ENCODE measurements at regions not wholly inside any gene's neighbourhood (a gene's known extent, or its start where the extent isn't known, plus 50 kb on each side); places are given as distances from the start of the nearest gene placed in this dataset.

DNA sequence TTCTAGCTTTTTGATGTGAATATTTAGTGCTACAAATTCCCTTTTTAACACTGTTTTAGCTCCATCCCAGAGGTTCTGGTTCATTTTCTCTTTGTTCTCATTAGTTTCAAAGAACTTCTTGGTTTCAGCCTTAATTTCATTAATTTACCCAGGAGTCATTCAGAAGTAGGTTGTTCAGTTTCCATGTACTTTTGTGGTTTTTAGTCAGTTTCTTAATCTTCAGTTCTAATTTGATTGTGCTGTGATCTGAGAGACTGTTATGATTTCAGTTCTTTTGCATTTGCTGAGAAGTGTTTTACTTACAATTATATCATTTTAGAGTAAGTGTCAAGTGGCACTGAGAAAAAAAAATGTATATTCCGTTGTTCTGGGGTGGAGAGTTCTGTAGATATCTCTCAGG, 240.1 kb upstream of the RASA1 start:
- Histone ChIP-seq H3K4me1 (no peaks in the 10 kb centered on the region), H3K27me3 (peaks cover 0 to 3% (median 0%) of the 10 kb centered on the region in 7 donors), H3K9me3 (peaks cover 0 to 7% (median 0%) of the 10 kb centered on the region in 11 donors), H3K36me3 (no peaks in the 10 kb centered on the region), H3K4me3 (no peak overlapping the region), H3K27ac (no peak overlapping the region)
- intact Hi-C loops (cut with DNase I), result no loop called here
- 67 to 75% methylated on average over 1 of the region's 1 CpG for WGBS, 2 donors
- TF ChIP-seq, protein P1, sequence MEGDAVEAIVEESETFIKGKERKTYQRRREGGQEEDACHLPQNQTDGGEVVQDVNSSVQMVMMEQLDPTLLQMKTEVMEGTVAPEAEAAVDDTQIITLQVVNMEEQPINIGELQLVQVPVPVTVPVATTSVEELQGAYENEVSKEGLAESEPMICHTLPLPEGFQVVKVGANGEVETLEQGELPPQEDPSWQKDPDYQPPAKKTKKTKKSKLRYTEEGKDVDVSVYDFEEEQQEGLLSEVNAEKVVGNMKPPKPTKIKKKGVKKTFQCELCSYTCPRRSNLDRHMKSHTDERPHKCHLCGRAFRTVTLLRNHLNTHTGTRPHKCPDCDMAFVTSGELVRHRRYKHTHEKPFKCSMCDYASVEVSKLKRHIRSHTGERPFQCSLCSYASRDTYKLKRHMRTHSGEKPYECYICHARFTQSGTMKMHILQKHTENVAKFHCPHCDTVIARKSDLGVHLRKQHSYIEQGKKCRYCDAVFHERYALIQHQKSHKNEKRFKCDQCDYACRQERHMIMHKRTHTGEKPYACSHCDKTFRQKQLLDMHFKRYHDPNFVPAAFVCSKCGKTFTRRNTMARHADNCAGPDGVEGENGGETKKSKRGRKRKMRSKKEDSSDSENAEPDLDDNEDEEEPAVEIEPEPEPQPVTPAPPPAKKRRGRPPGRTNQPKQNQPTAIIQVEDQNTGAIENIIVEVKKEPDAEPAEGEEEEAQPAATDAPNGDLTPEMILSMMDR (IDR thresholded peaks at IDR 0.05), result no peak
- ATAC-seq, result no peak
- no peak for DNase-seq

DNA sequence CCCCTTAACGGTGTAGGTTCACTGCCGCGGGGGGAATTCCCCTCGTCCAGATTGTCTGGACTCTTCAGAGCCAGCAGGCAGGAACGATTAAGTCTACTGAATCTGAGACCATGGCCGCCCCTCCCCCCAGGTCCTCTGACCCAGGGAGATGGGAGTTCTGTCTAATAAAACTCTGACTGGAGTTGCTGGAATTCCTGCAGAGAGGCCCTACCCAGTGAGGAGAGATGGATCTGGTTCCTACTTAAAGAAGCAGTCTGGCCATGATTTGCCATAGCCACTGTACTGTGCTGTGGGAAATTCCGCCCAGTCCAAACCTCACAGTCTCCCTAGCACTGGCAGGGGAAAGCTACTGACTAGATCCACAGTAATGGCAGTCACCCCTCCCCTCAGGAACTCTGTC, 237.7 kb upstream of the RASA1 start:
- no peak for ATAC-seq
- no peaks in the 10 kb centered on the region for H3K4me1 ChIP-seq
- no peaks in the 10 kb centered on the region for H3K36me3 ChIP-seq
- H3K27ac ChIP-seq, result no peak overlapping the region
- peaks cover 0 to 3% (median 0%) of the 10 kb centered on the region in 7 donors for H3K27me3 ChIP-seq
- no peak for DNase-seq
- intact Hi-C loops (cut with DNase I), result no loop called here
- H3K9me3 ChIP-seq, result no peaks in the 10 kb centered on the region
- WGBS, 2 donors, result 67 to 69% methylated on average over 7 of the region's 7 CpGs
- TF ChIP-seq, protein P1 (IDR thresholded peaks at IDR 0.05), result no peak
- no peak overlapping the region for H3K4me3 ChIP-seq

DNA sequence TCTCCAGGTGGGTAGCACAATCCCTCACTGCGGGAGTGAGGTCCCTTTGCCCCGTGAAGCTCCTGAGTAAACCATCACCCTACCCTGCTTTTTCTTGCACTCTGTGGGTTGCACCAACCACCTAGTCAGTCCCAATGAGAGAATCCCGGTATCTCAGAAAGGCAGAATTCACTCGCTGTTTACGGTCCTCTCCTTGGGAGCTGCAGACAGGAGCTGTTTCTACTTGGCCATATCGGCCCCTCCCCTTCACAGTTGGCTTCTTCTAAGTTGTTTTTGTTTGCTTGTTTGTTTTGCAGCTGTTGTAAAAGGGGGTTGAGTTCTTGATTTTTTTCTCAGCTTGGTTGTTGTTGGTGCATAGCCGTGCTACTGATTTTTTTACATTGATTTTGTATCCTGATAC, 237.0 kb upstream of the RASA1 start:
- intact Hi-C loops (cut with DNase I), result no loop called here
- no peak overlapping the region for H3K4me3 ChIP-seq
- TF ChIP-seq, protein P1 (IDR thresholded peaks at IDR 0.05), result no peak
- no peaks in the 10 kb centered on the region for H3K4me1 ChIP-seq
- no peak overlapping the region for H3K27ac ChIP-seq
- H3K27me3 ChIP-seq, result peaks cover 0 to 3% (median 0%) of the 10 kb centered on the region in 7 donors
- no peak for DNase-seq
- ATAC-seq, result no peak
- 84 to 88% methylated on average over 7 of the region's 7 CpGs for WGBS, 2 donors
- H3K9me3 ChIP-seq, result no peaks in the 10 kb centered on the region
- H3K36me3 ChIP-seq, result no peaks in the 10 kb centered on the region

GRCh38 chr5:87034557-87034956, 233.1 kb upstream of the RASA1 start:
- Histone ChIP-seq H3K9me3 (peaks cover 0 to 15% (median 6%) of the 10 kb centered on the region in 11 donors), H3K36me3 (no peaks in the 10 kb centered on the region), H3K27ac (no peak overlapping the region), H3K4me1 (no peaks in the 10 kb centered on the region), H3K4me3 (no peak overlapping the region), H3K27me3 (peaks cover 0 to 3% (median 0%) of the 10 kb centered on the region in 7 donors)
- WGBS, 2 donors, result 59 to 73% methylated on average over 2 of the region's 2 CpGs
- TF ChIP-seq, protein P1 (IDR thresholded peaks at IDR 0.05), result no peak
- intact Hi-C loops (cut with DNase I), result no loop called here
- ATAC-seq, result no peak
- DNase-seq, result no peak

All from heart right ventricle (tissue), 16 donors.